Spleen (tissue), 11 donors: ENCODE measurements at regions not wholly inside any gene's neighbourhood (a gene's known extent, or its start where the extent isn't known, plus 50 kb on each side); places are given as distances from the start of the nearest gene placed in this dataset.

Experiments
- DNase-seq: peaks from one replicate; pipeline ENCODE4 v3.0.0-alpha.2; 2020
- H3K27ac ChIP-seq, 8 donors: fragments of 200-600 bp; sonication (generic) in 7 of 8; 1 replicate in 4 of 8; 2 replicates in 4 of 8; pipeline versions ENCODE4 v1.5.0 to v1.8.0; 2016 to 2021; ENCODE audit warnings: inconsistent platforms in 4 of 8, mild to moderate bottlenecking in 4 of 8, moderate library complexity in 1 of 8
- H3K27me3 ChIP-seq, 7 donors: fragments of 200-600 bp; sonication (generic) in 6 of 7; replicated peaks in 1 of 7; 1 replicate in 4 of 7; 2 replicates in 3 of 7; pipeline versions ENCODE4 v1.5.0 to v1.8.0; 2016 to 2021; ENCODE audit warnings: inconsistent platforms in 3 of 7, mild to moderate bottlenecking in 1 of 7
- H3K36me3 ChIP-seq, 6 donors: fragments of 200-600 bp; sonication (generic) in 5 of 6; 1 replicate in 4 of 6; 2 replicates in 2 of 6; pipeline versions ENCODE4 v1.5.0 to v1.8.0; 2016 to 2021; ENCODE audit warnings: inconsistent platforms in 2 of 6
- H3K4me1 ChIP-seq, 6 donors: fragments of 200-600 bp; sonication (generic) in 5 of 6; 1 replicate in 3 of 6; 2 replicates in 3 of 6; pipeline versions ENCODE4 v1.5.0 to v1.8.0; 2016 to 2021; ENCODE audit warnings: inconsistent platforms in 3 of 6
- H3K4me3 ChIP-seq, 8 donors: fragments of 200-600 bp; sonication (generic) in 7 of 8; 1 replicate in 4 of 8; 2 replicates in 4 of 8; pipeline versions ENCODE4 v1.5.0 to v1.8.0; 2016 to 2021; ENCODE audit warnings: inconsistent platforms in 4 of 8, mild to moderate bottlenecking in 4 of 8, moderate library complexity in 2 of 8
- H3K9me3 ChIP-seq, 8 donors: fragments of 200-600 bp; sonication (generic) in 7 of 8; 1 replicate in 4 of 8; 2 replicates in 4 of 8; pipeline versions ENCODE4 v1.5.0 to v1.8.0; 2016 to 2021; ENCODE audit warnings: inconsistent platforms in 4 of 8
- CTCF ChIP-seq, 11 experiments: fragments of 200-600 bp in 7 of 11; fragments of 450-650 bp in 4 of 11; sonication (generic) in 4 of 11; IDR thresholded peaks in 8 of 11; conservative IDR thresholded peaks in 3 of 11; 1 replicate in 7 of 11; 2 replicates in 4 of 11; pipeline versions ENCODE4 v1.4.0 to v1.8.0; 2016 to 2021; ENCODE audit warnings: antibody characterized with exemption in 11 of 11, inconsistent platforms in 4 of 11, mild to moderate bottlenecking in 1 of 11
- POLR2A ChIP-seq, 3 donors: fragments of 450-650 bp; IDR thresholded peaks; one replicate each; pipeline ENCODE4 v1.5.1; 2017; ENCODE audit warnings: antibody characterized with exemption in 3 of 3, mild to moderate bottlenecking in 1 of 3
- POLR2AphosphoS5 ChIP-seq, 3 donors: sonication (generic); formaldehyde crosslinking; IDR thresholded peaks; one replicate each; pipeline ENCODE4 v1.5.1; 2017; ENCODE audit warnings: antibody characterized with exemption in 3 of 3
- WGBS, 5 donors: extraction: QIAGEN DNeasy Blood & Tissue Kit in 3 of 5; methylation state at CpG; one replicate each; pipeline versions ENCODE4 v1.1.5 to v1.1.7; 2013 to 2018; 5-methylcytosine and 5-hydroxymethylcytosine counted together
- intact Hi-C: fragments of 100-400 bp; cut with DNase I; formaldehyde crosslinking; loops from one replicate; pipeline ENCODE4 v1.15.0; 2023; ENCODE audit warnings: low total_unique reads
- donor health status: healthy with polysubstance abuse.
- donor health status: DM: no; HTN: no; CAD: no; lungs with moderate emphysema.
- donor health status: DM: no; HTN: no; CAD: no.
- donor health status: Bipolar disorder and iron deficiency.
- donor health status: healthy.
- donor health status: DM: no; HTN: no; CAD: no.
- donor health status: DM: yes; HTN: yes; CAD: no.

DNA sequence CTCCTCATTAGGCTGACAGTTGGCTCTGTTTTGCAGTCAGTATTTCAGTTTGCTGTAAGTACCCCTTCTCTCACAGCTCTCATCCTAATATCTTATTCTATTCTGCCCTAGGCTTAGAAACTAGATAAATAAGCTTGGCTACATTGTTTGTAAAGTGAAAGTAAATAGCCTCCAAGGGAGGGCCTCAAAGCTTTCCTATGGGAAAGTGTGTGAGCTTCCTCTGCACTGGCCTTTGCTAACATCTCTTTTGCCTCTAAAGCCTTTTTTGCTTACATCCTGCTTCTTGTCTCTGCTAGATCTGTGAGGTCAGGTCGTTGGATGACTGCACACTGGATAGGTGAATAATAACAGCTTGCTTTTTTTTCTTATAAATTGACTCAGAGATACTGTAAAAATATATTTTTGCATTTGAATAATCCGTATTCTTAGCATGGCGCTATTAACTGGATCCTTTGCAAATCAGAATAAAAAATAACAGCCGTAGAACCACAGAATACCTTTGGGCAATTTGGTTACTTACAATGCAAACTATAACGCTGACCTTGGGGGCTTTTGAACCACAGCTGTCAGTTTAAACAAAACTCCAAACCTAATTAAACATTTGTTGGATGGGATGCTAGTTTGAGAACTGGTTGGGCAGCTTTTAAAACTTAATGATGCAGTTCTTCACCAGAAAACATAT, 55.1 kb downstream of the TTC6 start:
- no peak for DNase-seq
- Histone ChIP-seq H3K9me3 (no peaks in the 10 kb centered on the region), H3K36me3 (no peaks in the 10 kb centered on the region), H3K27ac (no peak overlapping the region), H3K4me1 (no peaks in the 10 kb centered on the region), H3K27me3 (no peaks in the 10 kb centered on the region), H3K4me3 (no peak overlapping the region)
- TF ChIP-seq POLR2A (IDR thresholded peaks at IDR 0.05) (no peak), CTCF (IDR thresholded peaks at IDR 0.05 in 8 of 11, conservative IDR thresholded peaks at IDR 0.05 in 3 of 11) (no peak), POLR2AphosphoS5 (IDR thresholded peaks at IDR 0.05) (no peak)
- 58 to 66% (median 63%) methylated on average over 5 of the region's 5 CpGs for WGBS, 5 donors
- intact Hi-C loops: no loop called here

- no peak for DNase-seq
- WGBS, 5 donors: 86 to 90% (median 87%) methylated on average over 4 of the region's 4 CpGs
- intact Hi-C loops: no loop called here
- TF ChIP-seq POLR2AphosphoS5 (IDR thresholded peaks at IDR 0.05): no peak
- no peak for TF ChIP-seq POLR2A (IDR thresholded peaks at IDR 0.05)
- no peak for TF ChIP-seq CTCF (IDR thresholded peaks at IDR 0.05 in 8 of 11, conservative IDR thresholded peaks at IDR 0.05 in 3 of 11)
- Histone ChIP-seq H3K4me3 (no peak overlapping the region), H3K27ac (no peak overlapping the region), H3K27me3 (no peaks in the 10 kb centered on the region), H3K9me3 (no peaks in the 10 kb centered on the region), H3K4me1 (no peaks in the 10 kb centered on the region), H3K36me3 (no peaks in the 10 kb centered on the region)
These were observed 56.6 kb downstream of the TTC6 start for GRCh38 chr14:37652042-37652441.

DNA sequence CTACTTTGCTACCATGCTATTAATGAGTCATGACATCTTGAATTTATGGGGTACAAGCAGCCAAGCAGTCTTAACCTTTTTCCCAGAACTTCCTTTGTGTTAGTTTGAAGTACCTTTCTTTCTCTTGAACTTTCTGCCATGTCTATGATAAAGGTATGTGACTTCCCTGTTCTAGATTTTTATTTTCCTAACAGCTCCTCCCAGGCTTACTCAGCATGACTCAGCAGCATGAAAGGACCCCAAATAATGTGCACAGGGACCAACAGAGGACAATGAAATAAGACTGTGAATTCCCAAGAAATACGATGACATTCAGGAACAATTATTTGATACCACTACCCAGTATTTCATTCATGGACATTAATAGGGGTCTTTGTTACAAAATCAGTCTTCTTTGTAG, 60.0 kb downstream of the TTC6 start:
- DNase-seq: no peak
- 76 to 87% (median 82%) methylated on average over 1 of the region's 1 CpG for WGBS, 5 donors
- H3K9me3 ChIP-seq: peaks cover 0 to 22% (median 9%) of the 10 kb centered on the region in 8 donors
- no peaks in the 10 kb centered on the region for H3K27me3 ChIP-seq
- intact Hi-C loops: no loop called here
- no peak overlapping the region for H3K4me3 ChIP-seq
- no peaks in the 10 kb centered on the region for H3K4me1 ChIP-seq
- no peak overlapping the region for H3K27ac ChIP-seq
- TF ChIP-seq CTCF (IDR thresholded peaks at IDR 0.05 in 8 of 11, conservative IDR thresholded peaks at IDR 0.05 in 3 of 11): no peak
- TF ChIP-seq POLR2AphosphoS5 (IDR thresholded peaks at IDR 0.05): no peak
- no peak for TF ChIP-seq POLR2A (IDR thresholded peaks at IDR 0.05)
- H3K36me3 ChIP-seq: no peaks in the 10 kb centered on the region

DNA sequence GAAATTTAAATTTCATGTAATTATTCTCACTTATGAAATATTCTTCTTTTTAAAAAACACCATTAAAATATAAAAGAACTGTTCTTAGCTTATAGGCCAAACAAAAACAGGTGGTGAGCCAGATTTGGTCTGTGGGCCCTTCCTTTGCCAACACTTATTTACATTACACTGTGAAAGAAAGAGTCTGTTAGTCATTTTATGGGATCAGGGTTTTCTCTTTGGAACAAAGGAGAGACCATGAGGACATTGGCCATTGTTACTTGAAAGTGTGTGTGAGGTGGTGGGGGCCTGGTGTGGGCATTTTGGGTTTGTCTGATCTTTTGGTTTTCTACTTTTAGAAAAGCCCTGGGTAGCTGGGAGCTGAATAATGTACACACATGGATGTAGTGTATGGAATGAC, 62.7 kb downstream of the TTC6 start:
- intact Hi-C loops: no loop called here
- TF ChIP-seq CTCF (IDR thresholded peaks at IDR 0.05 in 8 of 11, conservative IDR thresholded peaks at IDR 0.05 in 3 of 11) (no peak), POLR2AphosphoS5 (IDR thresholded peaks at IDR 0.05) (no peak), POLR2A (IDR thresholded peaks at IDR 0.05) (no peak)
- no peaks in the 10 kb centered on the region for H3K36me3 ChIP-seq
- H3K27me3 ChIP-seq: no peaks in the 10 kb centered on the region
- no peaks in the 10 kb centered on the region for H3K4me1 ChIP-seq
- H3K27ac ChIP-seq: no peak overlapping the region
- no peak for DNase-seq
- H3K9me3 ChIP-seq: peaks cover 0 to 49% (median 32%) of the 10 kb centered on the region in 8 donors
- H3K4me3 ChIP-seq: no peak overlapping the region
